CD4-positive, alpha-beta memory T cell (primary cell): ENCODE measurements at regions not wholly inside any gene's neighbourhood (a gene's known extent, or its start where the extent isn't known, plus 50 kb on each side); places are given as distances from the start of the nearest gene placed in this dataset.

Experiments used
- CTCF ChIA-PET: fragments of 350-600 bp; sonication (Branson Sonifier 250); formaldehyde crosslinking; loops from one replicate; lab custom pipeline; 2021; ENCODE audit warnings: inconsistent platforms; ENCODE audit not compliant: partially characterized antibody; lab: Charles Lee
- POLR2A ChIA-PET: fragments of 350-600 bp; sonication (Branson Sonifier 250); formaldehyde crosslinking; loops from one replicate; lab custom pipeline; 2021; ENCODE audit not compliant: partially characterized antibody; lab: Charles Lee
- DNase-seq, 5 donors: peaks; one replicate each; pipeline versions ENCODE4 v3.0.0 to v3.0.0-alpha.2; 2020 to 2022; ENCODE audit warnings: mixed read lengths in 1 of 5
- H3K27ac ChIP-seq: one replicate; pipeline ENCODE4 v1.7.0; 2013; ENCODE audit warnings: low read depth, low read length
- H3K27me3 ChIP-seq: 2 replicates; pipeline ENCODE4 v1.7.0; 2013; ENCODE audit warnings: mild to moderate bottlenecking, low read length, moderate library complexity; ENCODE audit not compliant: insufficient read depth
- H3K36me3 ChIP-seq: 2 replicates; pipeline ENCODE4 v1.7.0; 2013; ENCODE audit warnings: mild to moderate bottlenecking, low read length, moderate library complexity; ENCODE audit not compliant: insufficient read depth
- H3K4me1 ChIP-seq: 2 replicates; pipeline ENCODE4 v1.7.0; 2013; ENCODE audit warnings: mild to moderate bottlenecking, low read length, moderate library complexity; ENCODE audit not compliant: insufficient read depth
- H3K4me3 ChIP-seq, 2 donors: one replicate each; pipeline ENCODE4 v1.7.0; 2013; ENCODE audit warnings: low read length in 2 of 2, mild to moderate bottlenecking in 1 of 2
- H3K9me3 ChIP-seq, 2 donors: one replicate each; pipeline ENCODE4 v1.7.0; 2013; ENCODE audit warnings: low read length in 2 of 2, control low read depth in 1 of 2; ENCODE audit not compliant: control insufficient read depth in 1 of 2
- H3K27ac Mint-ChIP-seq, 7 donors: one replicate each; pipeline ENCODE4 v1.8.0; 2020 to 2021; ENCODE audit warnings: mixed read lengths in 7 of 7, mild to moderate bottlenecking in 6 of 7, inconsistent platforms in 3 of 7, moderate library complexity in 3 of 7
- H3K27me3 Mint-ChIP-seq, 2 donors: one replicate each; pipeline ENCODE4 v1.8.0; 2020 to 2021; ENCODE audit warnings: mixed read lengths in 2 of 2
- H3K36me3 Mint-ChIP-seq, 2 donors: one replicate each; pipeline ENCODE4 v1.8.0; 2020 to 2021; ENCODE audit warnings: mixed read lengths in 2 of 2, inconsistent platforms in 1 of 2, mild to moderate bottlenecking in 1 of 2
- H3K4me1 Mint-ChIP-seq, 4 donors: one replicate each; pipeline ENCODE4 v1.8.0; 2020 to 2021; ENCODE audit warnings: mixed read lengths in 4 of 4, mild to moderate bottlenecking in 1 of 4
- H3K4me3 Mint-ChIP-seq, 8 donors: one replicate each; pipeline ENCODE4 v1.8.0; 2020 to 2021; ENCODE audit warnings: mixed read lengths in 8 of 8, mild to moderate bottlenecking in 7 of 8, moderate library complexity in 6 of 8, inconsistent platforms in 3 of 8
- H3K9me3 Mint-ChIP-seq, 8 donors: one replicate each; pipeline ENCODE4 v1.8.0; 2020 to 2021; ENCODE audit warnings: mixed read lengths in 8 of 8, mild to moderate bottlenecking in 5 of 8, inconsistent platforms in 3 of 8, moderate library complexity in 1 of 8
- intact Hi-C: fragments of 100-400 bp; cut with micrococcal nuclease; formaldehyde crosslinking; loops from one replicate; pipeline ENCODE4 v1.15.1; 2023

GRCh38 chr1:105793536-105794146, 1262.8 kb upstream of the PRMT6 start:
- Histone ChIP-seq H3K36me3 (no peaks in the 10 kb centered on the region), H3K4me3 (no peak overlapping the region), H3K27me3 (no peaks in the 10 kb centered on the region), H3K4me1 (no peaks in the 10 kb centered on the region), H3K27ac (no peak overlapping the region), H3K9me3 (peaks cover 0 to 3% of the 10 kb centered on the region in 2 donors)
- Mint-ChIP-seq H3K4me3 (no peak overlapping the region), H3K36me3 (no peaks in the 10 kb centered on the region), H3K9me3 (peaks cover 0 to 24% (median 10%) of the 10 kb centered on the region in 8 donors), H3K4me1 (no peaks in the 10 kb centered on the region), H3K27ac (no peak overlapping the region), H3K27me3 (no peaks in the 10 kb centered on the region)
- ChIA-PET POLR2A (no interaction called here), CTCF (no interaction called here)
- DNase-seq = no peak
- intact Hi-C loops = no loop called here

GRCh38 chr1:105795741-105796140, 1260.7 kb upstream of the PRMT6 start:
- H3K4me3 Mint-ChIP-seq = no peak overlapping the region
- no peaks in the 10 kb centered on the region for H3K4me1 Mint-ChIP-seq
- Histone ChIP-seq H3K4me3 (no peak overlapping the region), H3K27me3 (no peaks in the 10 kb centered on the region), H3K4me1 (no peaks in the 10 kb centered on the region), H3K27ac (no peak overlapping the region), H3K9me3 (peaks cover 0 to 3% of the 10 kb centered on the region in 2 donors), H3K36me3 (no peaks in the 10 kb centered on the region)
- CTCF ChIA-PET = no interaction called here
- H3K9me3 Mint-ChIP-seq = peaks cover 0 to 27% (median 13%) of the 10 kb centered on the region in 8 donors
- no peak for DNase-seq
- H3K27ac Mint-ChIP-seq = no peak overlapping the region
- intact Hi-C loops = no loop called here
- no peaks in the 10 kb centered on the region for H3K36me3 Mint-ChIP-seq
- H3K27me3 Mint-ChIP-seq = no peaks in the 10 kb centered on the region
- POLR2A ChIA-PET = no interaction called here

- Histone ChIP-seq H3K4me3 (no peak overlapping the region), H3K9me3 (no peaks in the 10 kb centered on the region), H3K27ac (no peak overlapping the region), H3K36me3 (no peaks in the 10 kb centered on the region), H3K27me3 (no peaks in the 10 kb centered on the region), H3K4me1 (no peaks in the 10 kb centered on the region)
- H3K9me3 Mint-ChIP-seq = peaks cover 0 to 20% (median 10%) of the 10 kb centered on the region in 8 donors
- intact Hi-C loops = no loop called here
- H3K4me3 Mint-ChIP-seq = no peak overlapping the region
- H3K36me3 Mint-ChIP-seq = no peaks in the 10 kb centered on the region
- no peak overlapping the region for H3K27ac Mint-ChIP-seq
- no peak for DNase-seq
- H3K27me3 Mint-ChIP-seq = no peaks in the 10 kb centered on the region
- CTCF ChIA-PET = no interaction called here
- POLR2A ChIA-PET = no interaction called here
- H3K4me1 Mint-ChIP-seq = no peaks in the 10 kb centered on the region
Observed at GRCh38 chr1:105830571-105831146, 1225.8 kb upstream of the PRMT6 start.

GRCh38 chr1:105838071-105838470, 1218.4 kb upstream of the PRMT6 start:
- intact Hi-C loops = no loop called here
- Histone ChIP-seq H3K36me3 (no peaks in the 10 kb centered on the region), H3K27me3 (no peaks in the 10 kb centered on the region), H3K4me1 (no peaks in the 10 kb centered on the region), H3K4me3 (no peak overlapping the region), H3K27ac (no peak overlapping the region), H3K9me3 (no peaks in the 10 kb centered on the region)
- ChIA-PET POLR2A (no interaction called here), CTCF (no interaction called here)
- H3K4me1 Mint-ChIP-seq = no peaks in the 10 kb centered on the region
- H3K36me3 Mint-ChIP-seq = no peaks in the 10 kb centered on the region
- H3K27me3 Mint-ChIP-seq = no peaks in the 10 kb centered on the region
- no peak overlapping the region for H3K27ac Mint-ChIP-seq
- no peak for DNase-seq
- peaks cover 3 to 29% (median 10%) of the 10 kb centered on the region in 8 donors for H3K9me3 Mint-ChIP-seq
- H3K4me3 Mint-ChIP-seq = no peak overlapping the region

GRCh38 chr1:105865546-105865945, 1190.9 kb upstream of the PRMT6 start:
- Histone ChIP-seq H3K9me3 (no peaks in the 10 kb centered on the region), H3K27ac (no peak overlapping the region), H3K27me3 (no peaks in the 10 kb centered on the region), H3K4me3 (no peak overlapping the region), H3K4me1 (no peaks in the 10 kb centered on the region), H3K36me3 (no peaks in the 10 kb centered on the region)
- Mint-ChIP-seq H3K27ac (no peak overlapping the region), H3K36me3 (no peaks in the 10 kb centered on the region), H3K4me3 (no peak overlapping the region), H3K27me3 (no peaks in the 10 kb centered on the region), H3K4me1 (no peaks in the 10 kb centered on the region), H3K9me3 (peaks cover 3 to 15% (median 10%) of the 10 kb centered on the region in 8 donors)
- DNase-seq = no peak
- POLR2A ChIA-PET = no interaction called here
- intact Hi-C loops = no loop called here
- CTCF ChIA-PET = no interaction called here

- no peak overlapping the region for H3K27ac ChIP-seq
- H3K27me3 ChIP-seq = no peaks in the 10 kb centered on the region
- no peak overlapping the region for H3K4me3 Mint-ChIP-seq
- H3K4me3 ChIP-seq = no peak overlapping the region
- ChIA-PET POLR2A (no interaction called here), CTCF (no interaction called here)
- H3K36me3 Mint-ChIP-seq = no peaks in the 10 kb centered on the region
- DNase-seq = no peak
- H3K9me3 ChIP-seq = no peaks in the 10 kb centered on the region
- H3K27me3 Mint-ChIP-seq = no peaks in the 10 kb centered on the region
- no peak overlapping the region for H3K27ac Mint-ChIP-seq
- no peaks in the 10 kb centered on the region for H3K36me3 ChIP-seq
- peaks cover 3 to 37% (median 6%) of the 10 kb centered on the region in 8 donors for H3K9me3 Mint-ChIP-seq
- H3K4me1 Mint-ChIP-seq = no peaks in the 10 kb centered on the region
- intact Hi-C loops = no loop called here
- H3K4me1 ChIP-seq = no peaks in the 10 kb centered on the region
Observed at GRCh38 chr1:105872817-105873216, 1183.7 kb upstream of the PRMT6 start.

GRCh38 chr1:105874621-105875020, 1181.9 kb upstream of the PRMT6 start:
- intact Hi-C loops = no loop called here
- H3K27me3 Mint-ChIP-seq = no peaks in the 10 kb centered on the region
- no peaks in the 10 kb centered on the region for H3K4me1 Mint-ChIP-seq
- Histone ChIP-seq H3K36me3 (no peaks in the 10 kb centered on the region), H3K27ac (no peak overlapping the region), H3K27me3 (no peaks in the 10 kb centered on the region), H3K9me3 (no peaks in the 10 kb centered on the region), H3K4me3 (no peak overlapping the region), H3K4me1 (no peaks in the 10 kb centered on the region)
- CTCF ChIA-PET = no interaction called here
- H3K9me3 Mint-ChIP-seq = peaks cover 3 to 41% (median 9%) of the 10 kb centered on the region in 8 donors
- H3K27ac Mint-ChIP-seq = no peak overlapping the region
- no peak for DNase-seq
- no peak overlapping the region for H3K4me3 Mint-ChIP-seq
- POLR2A ChIA-PET = no interaction called here
- no peaks in the 10 kb centered on the region for H3K36me3 Mint-ChIP-seq
